IgD-negative memory B cell (primary cell): ENCODE measurements at regions not wholly inside any gene's neighbourhood (a gene's known extent, or its start where the extent isn't known, plus 50 kb on each side); places are given as distances from the start of the nearest gene placed in this dataset.
"Not testable (repeated sequence)": the region's sequence is repeated elsewhere in the genome, so short reads cannot be mapped to it uniquely, and the experiment has no call there.

Experiments
- H3K27ac Mint-ChIP-seq, 3 donors: one replicate each; pipeline ENCODE4 v1.8.0; 2020 to 2022; ENCODE audit warnings: mild to moderate bottlenecking in 3 of 3, mixed read lengths in 3 of 3, moderate library complexity in 1 of 3
- H3K27me3 Mint-ChIP-seq: one replicate; pipeline ENCODE4 v1.8.0; 2021; ENCODE audit warnings: mixed read lengths
- H3K36me3 Mint-ChIP-seq: one replicate; pipeline ENCODE4 v1.8.0; 2020; ENCODE audit warnings: mild to moderate bottlenecking, mixed read lengths
- H3K4me1 Mint-ChIP-seq, 3 donors: one replicate each; pipeline ENCODE4 v1.8.0; 2020 to 2022; ENCODE audit warnings: mixed read lengths in 3 of 3, mild to moderate bottlenecking in 1 of 3
- H3K4me3 Mint-ChIP-seq, 4 donors: one replicate each; pipeline ENCODE4 v1.8.0; 2020 to 2022; ENCODE audit warnings: mild to moderate bottlenecking in 4 of 4, mixed read lengths in 4 of 4, moderate library complexity in 3 of 4
- H3K9me3 Mint-ChIP-seq, 3 donors: one replicate each; pipeline ENCODE4 v1.8.0; 2020 to 2021; ENCODE audit warnings: mixed read lengths in 3 of 3, mild to moderate bottlenecking in 1 of 3

DNA sequence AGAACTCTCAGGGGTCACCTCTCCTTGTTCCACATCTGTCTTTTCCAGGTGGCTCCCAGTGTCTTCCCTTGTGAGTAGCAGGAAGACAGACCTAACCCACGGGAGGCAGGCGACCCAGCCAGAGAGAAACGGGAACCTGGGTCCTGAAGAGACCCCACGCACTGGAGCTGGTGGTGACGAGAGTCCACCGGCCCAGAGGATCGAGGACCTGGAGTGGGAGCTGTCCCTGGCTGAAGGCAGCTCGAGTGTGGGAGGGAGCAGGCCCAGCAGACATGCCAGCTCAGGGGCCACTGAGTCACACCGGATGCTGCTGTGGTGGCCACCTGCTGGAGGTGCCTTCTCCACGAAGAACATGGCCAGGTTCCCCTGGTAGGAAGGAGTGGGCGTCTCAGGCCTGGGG, 66.5 kb upstream of the ATP12A start:
- no peak overlapping the region for H3K4me3 Mint-ChIP-seq
- no peaks in the 10 kb centered on the region for H3K27me3 Mint-ChIP-seq
- peaks cover 7 to 12% (median 9%) of the 10 kb centered on the region in 3 donors for H3K4me1 Mint-ChIP-seq
- peaks cover 0 to 2% (median 0%) of the 10 kb centered on the region in 3 donors for H3K9me3 Mint-ChIP-seq
- H3K36me3 Mint-ChIP-seq = no peaks in the 10 kb centered on the region
- H3K27ac Mint-ChIP-seq = no peak overlapping the region

DNA sequence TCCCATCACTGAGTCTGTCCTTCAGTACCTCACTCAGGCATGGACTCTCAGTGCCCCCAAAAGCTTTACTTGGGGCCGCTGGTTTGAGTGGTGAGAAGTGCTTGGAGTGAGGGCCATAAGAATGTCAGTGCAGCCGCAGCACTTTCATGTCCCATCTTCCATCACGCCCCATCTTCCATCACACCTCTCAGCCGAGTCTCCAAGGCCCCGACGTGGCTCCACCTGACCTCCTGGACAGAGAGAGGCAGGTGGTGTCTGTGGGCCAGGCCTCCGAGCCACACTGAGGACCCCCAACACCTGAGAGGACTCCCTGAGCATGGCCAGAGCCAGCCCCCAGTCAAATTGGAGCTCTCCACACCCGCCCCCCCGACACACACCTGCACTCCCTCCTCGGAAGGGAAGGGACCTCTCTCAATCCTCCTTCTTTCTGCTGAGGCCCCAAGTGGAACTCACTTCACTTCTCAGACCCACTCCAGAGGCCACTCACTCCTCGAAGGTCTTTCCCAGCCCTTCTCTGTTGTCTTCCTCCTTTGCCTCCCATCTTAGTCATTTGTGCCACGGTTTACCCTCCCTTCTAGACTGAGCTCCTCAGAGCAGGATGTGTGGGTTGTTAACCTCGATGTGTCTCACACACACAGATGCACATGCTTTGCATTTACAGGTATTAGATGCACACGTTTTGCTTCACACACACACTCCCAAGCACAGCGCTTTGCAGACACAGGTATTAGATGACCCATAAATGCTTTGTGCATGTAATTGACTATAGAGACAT, 65.7 kb upstream of the ATP12A start:
- Mint-ChIP-seq H3K36me3 (no peaks in the 10 kb centered on the region), H3K27ac (no peak overlapping the region), H3K27me3 (no peaks in the 10 kb centered on the region), H3K9me3 (peaks cover 0 to 2% (median 0%) of the 10 kb centered on the region in 3 donors), H3K4me1 (peaks cover 14 to 18% (median 14%) of the 10 kb centered on the region in 3 donors), H3K4me3 (no peak overlapping the region)

DNA sequence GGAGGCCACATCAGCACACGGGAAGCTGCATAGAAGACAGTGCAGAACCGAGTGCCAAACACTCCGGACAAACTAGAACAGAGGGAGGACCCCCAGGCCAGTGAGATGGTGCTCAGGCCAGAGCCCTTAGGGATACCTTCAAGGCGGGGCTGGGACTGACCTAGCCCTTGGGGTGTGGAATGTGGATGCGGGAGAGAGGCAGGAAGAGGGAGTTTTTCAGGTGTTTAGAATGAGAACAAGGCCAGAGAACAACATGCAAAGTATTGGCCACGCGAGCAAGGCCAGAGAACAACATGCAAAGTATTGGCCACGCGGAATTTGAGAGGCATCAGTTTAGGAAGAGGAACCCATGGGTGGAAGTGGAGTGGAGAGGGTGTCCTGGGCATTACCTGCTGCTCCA, 65.1 kb upstream of the ATP12A start:
- H3K4me1 Mint-ChIP-seq = peaks cover 14 to 19% (median 14%) of the 10 kb centered on the region in 3 donors
- no peak overlapping the region for H3K4me3 Mint-ChIP-seq
- H3K27ac Mint-ChIP-seq = no peak overlapping the region
- H3K9me3 Mint-ChIP-seq = peaks cover 0 to 2% (median 0%) of the 10 kb centered on the region in 3 donors
- H3K36me3 Mint-ChIP-seq = no peaks in the 10 kb centered on the region
- no peaks in the 10 kb centered on the region for H3K27me3 Mint-ChIP-seq

DNA sequence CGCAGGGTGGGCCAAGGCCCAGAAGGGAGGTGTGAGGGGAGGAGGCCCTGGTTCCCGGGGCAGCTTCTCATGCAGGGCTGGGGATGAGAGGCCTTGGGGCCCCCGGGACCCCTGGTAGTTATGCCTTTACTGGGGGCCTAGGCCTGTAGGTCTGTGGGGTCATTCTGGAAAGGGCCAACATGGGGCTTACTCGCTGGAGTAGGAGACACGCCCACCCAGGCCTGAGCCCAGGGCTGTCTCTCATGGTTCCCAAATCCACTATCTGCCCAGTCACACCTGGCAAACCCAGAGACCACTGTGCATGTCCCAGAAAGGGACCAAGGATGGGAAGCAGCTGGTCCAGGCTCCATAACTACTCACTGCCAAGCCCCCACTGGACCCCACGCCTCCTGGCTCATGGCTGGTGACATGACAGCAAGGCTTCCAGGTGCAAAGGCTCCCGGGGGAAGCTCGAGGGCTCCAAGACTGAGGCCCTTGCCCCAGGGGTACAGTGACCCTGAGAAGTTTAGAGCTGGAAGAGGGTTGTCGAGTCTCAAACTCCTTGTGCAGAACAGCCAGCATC, 64.2 kb upstream of the ATP12A start:
- peaks cover 14 to 22% (median 14%) of the 10 kb centered on the region in 3 donors for H3K4me1 Mint-ChIP-seq
- H3K9me3 Mint-ChIP-seq = peaks cover 0 to 2% (median 0%) of the 10 kb centered on the region in 3 donors
- no peaks in the 10 kb centered on the region for H3K36me3 Mint-ChIP-seq
- peak overlapping the region in 1 of 3 donors; percentile 39 for H3K27ac Mint-ChIP-seq
- H3K4me3 Mint-ChIP-seq = no peak overlapping the region
- H3K27me3 Mint-ChIP-seq = no peaks in the 10 kb centered on the region

DNA sequence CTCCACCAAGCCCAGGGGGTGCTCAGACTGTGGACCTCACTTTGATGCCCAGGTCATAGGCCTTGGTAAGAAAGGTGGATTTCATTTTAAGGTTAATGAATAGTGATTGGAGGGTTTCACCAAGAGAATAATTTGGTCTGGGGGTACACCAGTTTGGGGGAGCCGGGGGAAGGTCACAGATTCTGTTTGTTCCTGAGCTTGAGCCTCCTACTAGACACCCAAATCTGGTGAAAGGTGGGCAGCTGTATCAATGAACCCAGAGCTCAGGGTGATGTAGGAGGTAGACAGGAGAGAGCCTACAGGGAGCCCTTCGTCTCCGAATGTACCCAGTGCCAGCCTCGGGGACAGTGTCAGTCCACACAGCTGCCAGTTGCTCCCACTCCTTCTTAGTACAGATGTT, 63.7 kb upstream of the ATP12A start:
- Mint-ChIP-seq H3K4me3 (peak overlapping the region in 1 of 4 donors; percentile 39), H3K27me3 (no peaks in the 10 kb centered on the region), H3K4me1 (peaks cover 14 to 22% (median 14%) of the 10 kb centered on the region in 3 donors), H3K36me3 (no peaks in the 10 kb centered on the region), H3K27ac (peak overlapping the region in 1 of 3 donors; percentile 22), H3K9me3 (peaks cover 0 to 2% (median 0%) of the 10 kb centered on the region in 3 donors)

DNA sequence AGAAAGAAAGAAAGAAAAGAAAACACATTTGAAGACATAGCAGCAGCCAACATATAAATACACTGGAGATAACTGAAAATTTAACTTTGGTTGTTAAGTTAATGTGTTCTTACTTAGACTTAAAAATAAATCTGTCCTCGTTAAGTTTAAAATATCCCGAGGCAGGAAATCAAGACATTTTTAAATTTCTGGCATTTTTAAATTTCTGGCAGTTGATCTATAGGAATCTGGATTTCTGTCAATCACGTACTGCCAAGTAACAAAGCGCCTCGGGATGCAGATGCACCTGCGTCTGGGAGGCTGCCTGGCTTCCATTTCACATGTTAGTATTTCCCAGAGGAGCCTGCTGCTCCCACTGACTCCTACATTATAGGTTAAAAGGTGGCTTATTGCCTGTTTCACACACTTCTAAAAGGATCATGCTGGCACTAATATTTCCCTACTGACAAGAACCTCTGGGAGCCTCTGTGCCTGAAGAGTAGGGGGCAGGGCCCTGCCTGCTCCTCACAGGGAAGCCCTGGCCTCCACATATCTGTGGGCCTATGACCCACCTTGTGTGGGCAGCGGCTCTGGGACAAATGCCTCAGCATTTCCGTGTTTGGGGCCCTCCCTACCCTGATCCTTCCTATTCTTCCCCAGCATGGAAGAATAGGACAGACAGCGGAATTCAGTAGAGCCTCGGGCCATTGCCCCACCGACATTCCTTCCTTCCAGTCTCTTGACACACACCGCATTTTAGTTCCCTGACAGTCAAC, 62.8 kb upstream of the ATP12A start:
- Mint-ChIP-seq H3K27ac (peak overlapping the region in 2 of 3 donors; percentile 91 to 97), H3K9me3 (peaks cover 0 to 2% (median 0%) of the 10 kb centered on the region in 3 donors), H3K27me3 (no peaks in the 10 kb centered on the region), H3K4me1 (peaks cover 14 to 22% (median 14%) of the 10 kb centered on the region in 3 donors), H3K4me3 (no peak overlapping the region), H3K36me3 (no peaks in the 10 kb centered on the region)

DNA sequence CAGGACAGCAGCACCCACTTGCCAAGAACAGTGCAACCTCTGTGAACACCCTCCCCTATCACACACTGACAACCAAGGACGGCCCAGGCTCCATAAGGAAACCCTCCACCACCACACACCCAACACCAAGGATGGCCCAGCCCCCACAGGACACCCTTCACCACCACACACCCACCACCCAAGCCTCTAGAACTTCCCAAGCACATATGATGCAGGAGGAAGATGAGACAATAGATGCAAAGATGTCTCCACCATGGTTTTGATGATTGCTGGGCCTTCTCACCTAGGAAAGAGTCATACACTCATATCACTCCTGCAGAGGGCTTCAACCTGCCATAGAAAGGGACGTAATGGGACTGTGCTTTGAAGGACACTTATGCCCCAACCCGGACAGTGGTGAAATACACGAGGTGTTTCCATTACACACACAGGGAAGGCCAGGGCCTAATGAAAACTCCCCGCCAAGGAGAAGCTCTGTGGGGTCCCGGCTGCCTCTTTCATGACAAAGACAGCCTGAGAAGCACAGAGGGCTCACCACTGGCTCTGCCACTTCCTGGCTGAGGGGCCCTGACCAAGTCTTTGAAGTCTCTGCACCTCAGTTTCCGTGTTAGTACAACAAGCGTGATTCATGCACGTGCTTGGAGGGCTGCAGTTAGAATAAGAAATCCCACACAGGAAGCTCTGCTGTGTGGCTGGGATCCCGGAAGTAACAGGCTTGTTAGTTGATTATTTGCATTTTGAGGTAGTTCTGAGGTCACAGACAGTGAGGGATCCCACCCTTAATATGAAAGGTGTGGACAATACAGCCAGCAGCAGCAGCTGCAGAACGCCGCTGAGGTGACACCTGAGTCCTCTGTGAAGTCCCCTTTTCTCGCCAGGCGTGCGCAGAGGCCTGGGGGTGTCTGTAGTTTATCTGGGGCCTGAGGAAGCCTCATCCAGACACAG, 61.9 kb upstream of the ATP12A start:
- Mint-ChIP-seq H3K4me3 (peak overlapping the region in 2 of 4 donors; percentile 38 to 66), H3K27me3 (no peaks in the 10 kb centered on the region), H3K9me3 (peaks cover 0 to 2% (median 0%) of the 10 kb centered on the region in 3 donors), H3K36me3 (no peaks in the 10 kb centered on the region), H3K4me1 (peaks cover 14 to 22% (median 14%) of the 10 kb centered on the region in 3 donors), H3K27ac (peak overlapping the region; percentile 74 to 97 (median 91))

DNA sequence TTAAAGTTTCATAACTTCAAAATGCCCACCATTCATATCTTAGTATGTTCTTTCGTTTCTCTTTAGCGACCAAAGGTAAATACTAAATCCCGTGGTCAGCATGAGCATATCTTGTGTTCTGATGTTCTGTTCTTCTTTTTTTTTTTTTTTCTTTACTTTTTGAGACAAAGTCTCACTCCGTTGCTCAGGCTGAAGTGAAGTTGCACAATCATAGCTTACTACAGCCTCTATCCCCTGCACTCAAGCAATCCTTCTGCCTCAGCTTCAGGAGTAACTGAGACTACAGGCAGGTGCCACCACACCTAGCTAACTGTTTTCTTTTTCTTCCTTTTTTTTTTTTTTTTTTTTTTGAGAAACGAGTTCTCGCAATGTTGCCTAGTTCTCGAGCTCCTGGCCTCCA, 60.9 kb upstream of the ATP12A start:
- H3K36me3 Mint-ChIP-seq = no peaks in the 10 kb centered on the region
- no peaks in the 10 kb centered on the region for H3K27me3 Mint-ChIP-seq
- peak overlapping the region in 1 of 4 donors; percentile 10 for H3K4me3 Mint-ChIP-seq
- H3K27ac Mint-ChIP-seq = peak overlapping the region; percentile 74 to 97 (median 91)
- peaks cover 14 to 22% (median 14%) of the 10 kb centered on the region in 3 donors for H3K4me1 Mint-ChIP-seq
- peaks cover 0 to 2% (median 0%) of the 10 kb centered on the region in 3 donors for H3K9me3 Mint-ChIP-seq

DNA sequence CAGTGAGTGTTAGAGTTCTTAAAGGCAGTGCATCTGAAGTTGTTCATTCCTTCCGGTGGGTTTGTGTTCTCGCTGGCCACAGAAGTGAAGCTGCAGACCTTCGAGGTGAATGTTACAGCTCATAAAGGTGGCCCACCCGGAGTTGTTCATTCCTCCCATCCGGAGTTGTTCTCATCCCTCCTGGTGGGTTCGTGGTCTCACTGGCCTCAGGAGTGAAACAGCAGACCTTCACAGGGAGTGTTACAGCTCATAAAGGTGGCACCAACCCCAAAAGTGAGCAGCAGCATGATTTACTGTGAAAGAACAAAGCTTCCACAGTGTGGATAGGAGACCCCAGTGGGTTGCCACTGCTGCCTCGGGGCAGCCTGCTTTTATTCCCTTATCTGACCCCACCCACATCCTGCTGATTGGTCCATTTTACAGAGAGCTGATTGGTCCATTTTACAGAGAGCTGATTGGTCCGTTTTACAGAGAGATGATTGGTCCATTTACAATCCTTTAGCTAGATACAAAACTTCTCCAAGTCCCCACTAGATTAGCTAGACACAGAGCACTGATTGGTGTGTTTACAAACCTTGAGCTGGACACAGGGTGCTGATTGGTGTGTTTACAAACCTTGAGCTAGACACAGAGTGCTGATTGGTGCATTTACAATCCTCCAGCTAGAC, 57.6 kb upstream of the ATP12A start:
- H3K36me3 Mint-ChIP-seq, H3K27me3 Mint-ChIP-seq, H3K4me3 Mint-ChIP-seq, H3K9me3 Mint-ChIP-seq, H3K27ac Mint-ChIP-seq: not testable (repeated sequence)
- peaks cover 23 to 33% (median 30%) of the 10 kb centered on the region in 3 donors for H3K4me1 Mint-ChIP-seq

DNA sequence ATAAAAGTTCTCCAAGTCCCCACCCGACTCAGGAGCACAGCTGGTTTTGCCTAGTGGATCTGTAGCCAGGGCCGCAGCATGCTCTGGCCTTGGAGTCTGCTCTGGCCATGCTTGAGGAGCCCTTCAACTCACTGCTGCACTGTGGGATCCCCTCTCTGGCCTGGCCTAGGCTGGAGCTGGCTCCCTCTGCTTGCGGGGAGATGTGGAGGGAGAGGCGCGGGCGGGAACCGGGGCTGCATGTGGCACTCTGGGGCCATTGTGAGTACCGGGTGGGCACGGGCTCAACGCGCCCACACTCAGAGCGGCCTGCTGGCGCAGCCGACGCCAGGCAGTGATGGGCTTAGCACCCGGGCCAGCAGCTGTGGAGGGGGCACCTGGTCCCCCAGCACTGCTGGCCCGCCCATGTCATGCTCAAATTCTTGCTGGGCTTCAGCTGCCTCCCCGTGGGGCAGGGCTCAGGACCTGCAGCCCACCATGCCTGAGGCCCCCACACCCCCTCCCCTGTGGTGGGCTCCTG, 57.0 kb upstream of the ATP12A start:
- Mint-ChIP-seq H3K27ac (no peak overlapping the region), H3K9me3 (no peaks in the 10 kb centered on the region), H3K27me3 (peaks cover 3% of the 10 kb centered on the region), H3K36me3 (no peaks in the 10 kb centered on the region), H3K4me3 (no peak overlapping the region), H3K4me1 (peaks cover 20 to 29% (median 29%) of the 10 kb centered on the region in 3 donors)

DNA sequence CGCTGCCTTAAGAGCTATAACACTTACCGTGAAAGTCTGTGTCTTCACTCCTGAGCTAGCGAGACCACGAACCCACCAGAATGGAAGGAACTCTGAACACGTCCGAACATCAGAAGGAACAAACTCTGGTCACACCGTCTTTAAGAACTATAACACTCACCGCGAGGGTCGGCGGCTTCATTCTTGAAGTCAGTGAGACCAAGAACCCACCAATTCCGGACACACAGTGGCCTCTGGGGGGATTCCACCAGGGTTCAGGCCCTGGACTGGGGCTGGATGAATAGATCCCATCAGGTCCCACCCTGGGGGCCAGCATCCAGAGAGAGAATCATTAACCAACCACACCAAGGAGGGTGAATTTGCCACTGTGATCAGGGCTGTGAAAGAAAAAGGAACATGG, 55.8 kb upstream of the ATP12A start:
- Mint-ChIP-seq H3K27me3 (peaks cover 3% of the 10 kb centered on the region), H3K9me3 (no peaks in the 10 kb centered on the region), H3K36me3 (no peaks in the 10 kb centered on the region), H3K4me3 (peak overlapping the region in 1 of 4 donors; percentile 79), H3K27ac (no peak overlapping the region), H3K4me1 (peaks cover 11 to 17% (median 17%) of the 10 kb centered on the region in 3 donors)

DNA sequence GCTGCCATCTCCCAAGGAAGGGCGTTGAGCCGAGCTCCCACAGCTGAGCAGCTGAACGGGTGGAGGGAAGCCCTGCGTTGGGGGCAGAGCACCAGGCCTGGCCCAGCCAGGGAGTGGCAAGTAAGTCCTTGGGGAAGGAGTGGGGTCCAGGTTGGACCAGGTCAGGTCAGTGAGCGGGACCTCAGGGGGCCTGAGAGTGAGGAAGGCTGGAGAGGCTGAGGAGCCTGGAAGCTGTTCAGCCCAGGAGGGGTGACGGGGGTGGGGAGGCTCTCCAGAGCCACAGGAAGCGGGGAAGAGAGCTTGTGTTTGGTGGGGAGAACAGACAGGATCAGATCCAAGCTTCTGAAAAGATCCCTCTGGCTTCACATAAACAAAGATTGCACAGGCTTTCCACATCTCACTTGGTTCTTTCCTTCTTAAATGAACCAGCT, 55.4 kb upstream of the ATP12A start:
- peaks cover 11 to 17% (median 16%) of the 10 kb centered on the region in 3 donors for H3K4me1 Mint-ChIP-seq

DNA sequence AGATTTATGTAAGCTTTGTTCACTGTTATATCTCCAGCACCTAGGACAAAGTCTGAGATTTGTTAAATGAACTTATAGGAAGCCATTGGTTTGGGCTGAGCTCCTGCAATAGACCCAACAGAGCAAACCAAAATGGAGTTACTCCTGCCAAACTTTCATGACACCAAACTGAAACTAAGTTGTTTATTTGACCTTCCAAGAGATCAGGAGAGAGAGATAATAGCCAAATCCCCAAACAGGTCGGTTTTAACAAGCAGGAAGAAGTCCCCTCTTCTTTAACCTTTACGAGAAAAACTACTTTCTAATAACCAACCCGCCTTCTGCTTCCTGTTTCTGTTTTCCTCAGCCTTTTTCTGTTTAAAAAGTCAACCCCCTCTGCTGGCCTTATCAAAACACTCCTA, 54.9 kb upstream of the ATP12A start:
- Mint-ChIP-seq H3K36me3 (no peaks in the 10 kb centered on the region), H3K4me3 (peak overlapping the region in 2 of 4 donors; percentile 56 to 60), H3K4me1 (peaks cover 11 to 16% (median 14%) of the 10 kb centered on the region in 3 donors), H3K27ac (peak overlapping the region in 1 of 3 donors; percentile 36), H3K9me3 (no peaks in the 10 kb centered on the region), H3K27me3 (peaks cover 3% of the 10 kb centered on the region)

More for the DNA sequence above, 55.4 kb upstream of the ATP12A start:
- Mint-ChIP-seq H3K9me3 (no peaks in the 10 kb centered on the region), H3K27me3 (peaks cover 3% of the 10 kb centered on the region), H3K4me3 (peak overlapping the region in 1 of 4 donors; percentile 79), H3K27ac (peak overlapping the region in 1 of 3 donors; percentile 50), H3K36me3 (no peaks in the 10 kb centered on the region)
